GM21390 (cell line): ENCODE measurements at regions not wholly inside any gene's neighbourhood (a gene's known extent, or its start where the extent isn't known, plus 50 kb on each side); places are given as distances from the start of the nearest gene placed in this dataset.
"Not testable (repeated sequence)": the region's sequence is repeated elsewhere in the genome, so short reads cannot be mapped to it uniquely, and the experiment has no call there.

Experiments
- ATAC-seq: cut with Tn5 transposase; IDR thresholded peaks from one replicate; pipeline ENCODE4 v1.9.1; 2021; ENCODE audit not compliant: unreplicated experiment

DNA sequence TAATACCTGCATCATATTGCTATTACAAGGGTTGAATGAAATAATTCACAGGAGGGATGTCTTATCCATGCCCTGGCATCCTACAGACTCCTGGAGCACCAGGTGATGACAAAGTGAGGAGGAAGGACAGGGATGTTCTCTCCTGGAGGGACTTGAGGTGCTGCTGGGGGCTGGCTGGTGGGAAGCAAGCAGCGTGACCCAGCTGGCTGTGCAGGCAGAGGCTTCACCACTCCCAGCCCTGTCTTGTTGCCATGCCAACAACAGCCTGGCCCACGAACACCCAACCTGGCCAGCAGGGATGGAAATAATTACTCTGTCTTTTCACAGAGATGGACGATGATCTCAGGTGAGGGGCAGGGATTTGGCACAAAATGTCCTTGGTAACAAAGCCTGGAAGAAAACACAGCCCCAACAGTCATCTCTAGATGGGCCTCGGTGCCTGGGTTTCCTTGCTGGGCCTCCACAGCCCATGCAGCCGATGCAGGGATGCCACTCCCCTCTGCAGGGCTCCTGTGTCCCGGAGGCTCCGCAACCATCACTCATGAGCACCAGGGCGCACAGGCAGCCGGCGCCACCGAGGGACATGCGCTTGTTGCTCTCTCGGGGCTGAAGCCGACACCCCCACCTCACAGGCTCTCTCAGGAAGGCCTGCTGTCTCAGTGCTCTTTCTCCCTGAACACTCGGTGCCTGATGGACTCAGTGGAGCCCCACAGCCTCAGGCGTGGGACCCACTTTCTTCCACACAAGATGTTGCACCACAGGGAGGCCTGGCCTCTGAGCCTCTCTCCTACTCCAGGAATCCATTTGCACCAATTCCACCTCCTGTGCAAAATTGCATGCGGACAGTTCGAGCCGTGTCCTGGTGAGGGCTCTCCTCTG lies 205.9 kb downstream of the LAT start:
- ATAC-seq = not testable (repeated sequence)

DNA sequence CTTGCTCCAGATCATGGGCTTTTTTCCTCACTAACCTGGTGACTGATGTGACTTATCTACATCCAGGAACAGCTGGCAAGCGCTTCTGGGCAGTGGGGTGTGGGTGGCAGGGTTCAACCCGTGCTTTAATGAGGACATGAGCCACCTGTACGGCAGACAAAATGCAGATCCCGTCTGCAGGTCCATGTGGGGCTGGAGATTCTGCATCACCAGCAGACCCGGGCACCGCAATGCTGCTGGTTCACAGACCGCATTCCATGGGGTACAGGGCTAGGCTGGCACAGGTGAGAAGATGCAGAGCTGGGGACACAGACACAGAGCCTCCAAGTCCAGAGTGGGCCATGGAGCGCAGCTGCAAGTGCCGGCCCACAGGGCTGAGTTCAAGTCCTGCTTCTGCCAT lies 204.0 kb downstream of the LAT start:
- ATAC-seq = not testable (repeated sequence)

- not testable (repeated sequence) for ATAC-seq
Observed at GRCh38 chr16:29186306-29187220, 201.7 kb downstream of the LAT start.

GRCh38 chr16:29185872-29186271 lies 201.0 kb downstream of the LAT start:
- ATAC-seq = not testable (repeated sequence)

DNA sequence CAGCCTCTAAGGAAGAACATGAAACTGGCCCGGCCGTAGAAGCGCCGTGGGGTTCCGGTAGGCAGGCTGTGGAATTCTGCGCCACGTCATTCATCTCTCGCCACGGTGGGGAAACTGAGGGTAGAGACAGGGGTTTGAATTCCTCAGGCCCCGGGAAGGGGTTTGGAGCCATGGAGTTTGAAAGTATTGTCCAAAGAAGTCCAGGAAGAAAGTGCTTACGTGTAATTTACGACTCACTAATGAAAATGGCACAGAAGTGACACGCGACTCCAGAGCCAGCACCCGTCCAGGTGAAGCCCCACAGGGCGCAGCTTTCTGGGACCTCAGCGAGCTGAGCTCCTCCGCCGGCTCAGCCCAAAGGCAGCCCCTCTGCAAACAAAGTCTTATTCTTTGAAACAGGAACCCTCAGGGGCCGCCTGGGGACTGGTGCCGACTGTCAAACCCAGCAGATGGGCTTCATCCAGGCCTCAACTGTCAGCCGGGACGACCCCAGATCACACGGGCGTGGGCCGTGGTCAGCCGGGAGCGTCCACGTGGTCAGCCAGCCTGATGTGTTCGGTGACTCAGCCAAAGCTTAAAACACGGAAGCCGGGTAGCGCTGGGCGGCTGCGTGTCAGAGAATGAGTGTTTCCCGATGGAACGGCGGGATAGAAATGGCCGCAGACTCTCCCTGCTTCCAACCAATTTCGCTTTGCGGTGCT lies 200.0 kb downstream of the LAT start:
- not testable (repeated sequence) for ATAC-seq

- not testable (repeated sequence) for ATAC-seq
Observed at GRCh38 chr16:29182940-29183868, 198.4 kb downstream of the LAT start.

DNA sequence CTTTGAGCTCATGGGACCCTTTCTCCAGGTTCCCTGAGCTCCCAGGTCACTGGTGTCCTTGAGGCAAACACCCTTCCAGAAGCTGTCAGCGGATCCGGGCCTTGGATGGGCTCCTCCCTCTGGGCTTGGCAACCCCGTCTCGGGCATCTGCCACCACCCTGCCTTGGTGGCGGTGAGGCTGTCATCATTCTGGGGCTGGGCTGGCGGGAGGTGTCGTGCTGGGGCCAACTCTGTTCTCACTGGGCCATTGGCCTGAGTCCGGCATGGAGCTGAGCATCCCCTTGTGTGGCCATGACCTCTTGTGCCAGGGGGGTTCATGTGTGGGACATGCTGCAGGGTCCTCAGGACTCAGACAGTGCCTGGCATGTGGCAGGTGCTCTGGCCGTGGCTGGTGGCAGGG lies 197.6 kb downstream of the LAT start:
- no peak for ATAC-seq

- not testable (repeated sequence) for ATAC-seq
Observed at GRCh38 chr16:29181921-29182411, 197.1 kb downstream of the LAT start.

GRCh38 chr16:29181254-29181780 lies 196.5 kb downstream of the LAT start:
- ATAC-seq = not testable (repeated sequence)

- not testable (repeated sequence) for ATAC-seq
Observed at GRCh38 chr16:29180206-29180600, 195.4 kb downstream of the LAT start.

DNA sequence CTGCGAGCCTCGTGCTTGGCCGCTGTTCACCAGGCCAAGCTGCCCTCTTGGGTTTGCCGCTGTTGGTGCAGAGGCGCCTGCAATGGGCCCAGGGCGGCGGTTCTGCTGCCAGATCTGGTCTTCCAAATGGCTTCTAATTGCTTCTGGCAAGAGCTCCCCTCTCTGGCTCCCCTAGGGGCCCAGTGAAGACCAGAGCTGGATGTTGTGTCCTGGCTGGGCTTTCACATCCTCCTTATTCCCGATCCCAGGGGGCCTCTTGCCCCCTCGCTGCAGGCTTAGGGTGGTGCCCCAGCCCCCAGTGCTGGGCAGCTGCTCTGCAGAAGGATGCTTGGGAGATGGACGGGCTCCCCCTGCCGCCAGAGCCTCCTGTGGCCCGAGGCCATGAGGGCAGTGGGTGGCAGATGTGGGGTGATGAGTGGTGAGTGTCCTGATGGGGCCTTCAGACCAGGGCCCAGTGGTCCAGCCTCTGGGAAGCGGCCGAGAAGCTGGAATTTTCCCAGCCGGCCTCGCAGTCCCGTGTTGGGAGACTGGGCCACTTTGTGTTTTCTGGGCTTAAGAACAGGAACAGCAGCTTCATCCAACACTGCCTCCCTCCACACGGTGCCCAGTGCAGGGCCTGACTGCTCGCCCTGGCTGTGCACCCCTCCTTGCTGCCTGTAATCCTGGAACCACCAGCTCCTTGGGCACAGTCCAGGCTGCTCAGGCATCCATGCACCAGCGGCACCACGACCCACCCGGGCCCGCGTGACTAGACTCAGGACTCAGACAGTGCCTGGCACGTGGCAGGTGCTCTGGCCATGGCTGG lies 194.8 kb downstream of the LAT start:
- ATAC-seq = not testable (repeated sequence)

DNA sequence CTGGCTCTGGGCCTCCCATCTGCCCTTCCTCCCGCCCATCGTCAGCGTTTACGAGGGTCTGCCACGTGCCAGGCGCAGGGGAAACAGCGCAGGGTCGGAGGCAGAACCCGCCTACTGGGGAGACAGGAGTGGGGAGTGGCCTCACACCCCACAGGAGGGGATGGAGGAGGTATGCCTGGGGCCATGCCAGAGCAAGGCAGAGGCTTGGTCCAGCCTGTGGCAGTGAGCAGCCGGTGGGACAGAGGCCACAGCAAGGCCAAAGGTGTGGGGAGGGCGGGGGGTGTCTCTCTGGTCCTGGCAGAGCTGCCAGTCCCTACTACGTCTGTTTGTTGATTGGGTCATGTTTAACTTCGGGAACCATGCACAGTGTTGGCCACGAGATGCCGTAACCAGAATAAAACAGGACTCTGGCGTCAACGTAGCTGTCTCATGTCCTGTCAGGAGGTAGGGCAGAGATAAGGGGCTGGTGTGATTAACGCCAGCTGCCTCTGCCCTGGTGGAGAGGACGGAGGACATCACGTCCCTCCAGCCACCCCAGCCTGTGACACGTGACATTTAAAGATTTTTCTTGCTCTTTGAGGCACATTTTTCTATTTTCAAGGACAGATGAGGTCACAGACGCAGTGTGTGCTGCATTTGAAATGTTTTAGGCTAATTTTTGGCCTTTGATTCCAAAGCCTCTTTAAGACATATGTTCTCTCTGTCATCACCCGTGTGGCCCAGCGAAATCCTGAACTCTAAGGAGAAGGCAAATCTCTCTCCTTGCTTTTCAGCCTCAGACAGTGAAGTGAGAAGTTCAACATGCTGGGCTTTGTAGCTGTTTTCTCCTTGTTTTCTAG lies 193.3 kb downstream of the LAT start:
- ATAC-seq = not testable (repeated sequence)

DNA sequence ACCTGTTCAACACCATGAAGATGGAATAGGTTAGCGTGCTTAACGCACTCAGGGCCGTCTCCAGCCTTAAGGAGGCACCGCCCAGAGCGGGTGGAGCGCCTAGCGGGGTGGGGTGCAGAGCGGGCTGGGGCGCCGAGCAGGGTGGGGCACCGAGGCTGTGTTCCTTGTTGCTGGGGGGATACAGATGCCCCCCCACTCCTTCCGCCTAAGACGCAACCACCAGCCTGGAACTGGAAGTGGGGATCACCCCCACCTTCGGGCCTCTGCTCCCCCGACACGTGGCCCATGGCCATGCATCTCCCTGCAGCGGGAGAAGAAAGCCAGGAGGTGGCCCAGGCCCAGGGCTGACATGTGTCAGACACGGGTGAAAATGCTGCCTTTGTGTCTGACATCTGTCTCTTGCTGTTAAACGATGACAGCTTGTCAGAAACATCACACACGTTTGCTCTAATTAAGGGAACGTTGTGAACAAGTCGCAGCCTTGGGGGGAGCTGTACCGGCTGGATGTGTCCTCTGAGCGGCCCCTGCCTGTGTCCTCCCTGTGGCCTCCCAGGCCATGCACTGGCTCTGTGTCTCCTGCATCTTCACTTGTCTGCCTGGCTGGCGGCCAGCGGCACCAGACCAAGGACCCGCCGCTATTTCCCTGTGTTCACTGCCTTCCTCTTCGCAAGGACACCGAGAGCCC lies 192.5 kb downstream of the LAT start:
- not testable (repeated sequence) for ATAC-seq

DNA sequence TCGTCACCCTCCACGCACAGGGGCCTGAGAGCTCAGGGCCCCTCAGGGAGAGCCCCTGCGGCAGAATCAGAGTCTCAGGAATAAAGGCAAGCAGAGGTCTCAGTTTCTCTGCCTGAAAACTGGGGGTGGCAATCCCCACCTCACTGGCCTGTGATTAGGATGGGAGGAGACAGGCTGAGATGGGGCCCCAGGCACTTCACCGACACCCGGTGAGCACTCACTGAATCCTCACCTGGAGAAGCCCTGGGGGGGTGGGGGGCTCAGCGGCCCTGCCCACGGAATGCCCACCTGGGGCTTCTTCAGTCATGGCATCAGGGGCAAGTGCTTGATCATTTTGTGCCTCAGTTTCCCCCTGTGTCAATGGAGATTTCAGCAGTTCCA lies 192.0 kb downstream of the LAT start:
- ATAC-seq = not testable (repeated sequence)

- ATAC-seq = not testable (repeated sequence)
Observed at GRCh38 chr16:29176154-29176470, 191.3 kb downstream of the LAT start.

GRCh38 chr16:29175411-29176153 lies 190.7 kb downstream of the LAT start:
- not testable (repeated sequence) for ATAC-seq
